ENCODE measurements at regions not wholly inside any gene's neighbourhood (a gene's known extent, or its start where the extent isn't known, plus 50 kb on each side); places are given as distances from the start of the nearest gene placed in this dataset.

DNA sequence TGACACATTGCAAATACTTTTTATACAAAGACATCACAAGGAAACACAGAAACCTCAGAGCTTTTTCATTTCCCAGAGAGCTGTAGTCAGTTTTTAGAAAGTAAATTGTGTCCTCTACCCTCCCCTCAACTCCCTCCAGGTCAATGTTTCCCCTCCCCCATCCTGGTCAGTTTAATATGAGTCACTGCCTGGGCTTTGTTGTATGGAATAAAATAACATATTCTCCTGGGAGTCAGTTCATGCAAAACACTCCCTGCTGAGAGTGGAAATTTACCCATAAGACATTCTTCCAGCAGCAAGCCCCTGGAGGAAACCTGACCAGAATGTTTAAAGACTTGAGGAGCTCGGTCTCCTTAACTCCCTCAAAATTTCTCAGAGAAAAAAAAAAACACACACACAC lies 270.1 kb upstream of the LDB2 start:
- DNase-seq, result no peak

DNA sequence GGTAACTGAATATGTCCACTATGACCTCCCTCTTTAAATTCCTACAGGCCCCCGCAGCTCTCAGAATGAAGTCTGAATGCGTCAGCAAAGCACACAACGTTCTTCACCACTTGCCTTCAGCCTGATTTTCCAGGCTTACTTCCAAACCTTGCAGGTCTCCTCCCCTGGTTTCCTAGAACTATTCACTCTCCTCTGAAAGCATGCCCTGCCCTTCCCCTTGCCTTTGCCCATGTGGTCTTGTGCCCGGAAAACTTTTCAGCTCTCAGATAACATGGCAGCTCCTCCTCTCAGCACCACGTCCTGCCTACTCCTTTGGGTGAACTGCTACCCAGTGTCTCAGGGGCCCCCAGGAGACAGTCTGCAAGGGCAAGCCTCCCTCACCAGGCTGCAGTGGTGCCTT lies 268.5 kb upstream of the LDB2 start:
- no peak for DNase-seq

DNA sequence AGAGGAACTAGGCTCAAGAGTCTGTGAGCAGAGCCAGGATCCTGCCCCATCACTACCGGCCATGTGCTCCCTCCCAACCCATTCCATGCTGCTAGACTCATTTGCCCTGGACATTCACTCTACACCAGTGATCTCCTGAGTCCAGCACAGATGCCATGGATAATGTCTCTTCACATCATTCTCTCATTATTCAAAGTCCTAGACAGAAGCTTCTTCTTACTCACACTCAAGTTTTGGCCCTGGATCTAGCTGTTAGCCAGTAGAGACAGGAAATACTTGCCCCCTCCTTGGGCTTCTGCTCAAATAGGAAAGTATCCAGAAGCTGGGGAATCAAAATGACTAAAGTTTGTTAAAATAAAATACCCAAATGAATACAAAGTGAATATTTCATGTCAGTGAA lies 266.8 kb upstream of the LDB2 start:
- no peak for DNase-seq

DNA sequence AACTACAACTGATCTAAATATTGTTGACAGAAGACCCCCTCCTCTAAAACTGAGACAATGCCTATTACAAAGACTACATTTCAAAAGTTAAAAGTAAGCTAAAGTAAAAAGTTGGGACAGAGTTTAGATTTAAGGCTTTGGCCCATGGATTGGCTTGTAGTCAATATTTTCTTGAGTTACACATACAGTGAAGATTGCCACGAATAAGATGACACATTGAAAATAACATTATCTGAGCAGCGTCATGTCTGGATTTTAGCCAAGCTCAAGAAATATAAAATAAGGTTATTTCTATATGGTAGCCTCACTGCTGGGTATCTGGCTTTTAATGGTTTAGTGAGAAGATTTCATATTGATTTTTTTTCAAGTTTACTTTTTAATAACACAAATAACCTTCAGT lies 266.2 kb upstream of the LDB2 start:
- no peak for DNase-seq

DNA sequence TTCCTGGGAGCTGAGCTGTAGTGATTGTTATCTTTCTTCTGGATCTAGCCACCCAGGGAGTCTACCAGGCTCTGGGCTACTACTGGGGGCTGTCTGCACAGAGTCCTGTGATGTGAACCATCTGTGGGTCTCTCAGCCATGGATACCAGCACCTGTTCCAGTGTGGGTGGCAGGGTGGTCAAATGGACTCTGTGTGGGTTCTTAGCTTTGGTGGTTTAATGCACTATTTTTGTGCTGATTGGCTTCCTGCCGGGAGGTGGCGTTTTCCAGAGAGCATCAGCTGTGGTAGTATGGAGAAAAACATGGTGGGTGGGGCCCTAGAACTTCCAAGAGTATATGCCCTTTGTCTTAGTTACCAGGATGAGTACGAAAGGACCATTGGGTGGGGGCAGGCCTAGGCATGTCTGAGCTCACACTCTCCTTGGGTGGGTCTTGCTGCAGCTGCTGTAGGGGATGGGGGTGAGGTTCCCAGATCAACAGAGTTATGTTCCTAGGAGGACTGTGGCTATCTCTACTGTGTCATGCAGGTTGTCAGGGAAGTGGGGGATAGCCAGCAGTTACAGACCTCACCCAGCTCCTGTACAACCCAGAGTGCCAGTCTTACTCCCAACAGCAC lies 264.8 kb upstream of the LDB2 start:
- no peak for DNase-seq

DNA sequence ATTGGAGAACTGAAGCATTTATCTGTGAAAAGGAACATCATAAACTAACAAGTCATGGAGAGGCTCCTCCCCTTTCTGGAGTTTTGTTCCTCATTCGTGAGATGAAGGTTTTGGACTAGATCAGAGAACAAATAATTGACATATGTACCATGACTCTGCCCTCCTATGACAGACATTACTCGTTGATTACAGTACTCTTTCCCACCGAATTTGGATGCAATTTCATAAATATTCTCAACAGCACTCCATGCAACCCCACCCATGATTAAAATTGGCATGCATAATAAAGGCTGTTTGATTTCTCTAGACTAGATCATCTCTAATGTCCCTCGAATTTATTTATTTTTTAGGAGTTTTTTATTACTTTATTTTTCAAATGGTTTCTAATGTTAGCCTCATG lies 258.9 kb upstream of the LDB2 start:
- DNase-seq, result no peak

DNA sequence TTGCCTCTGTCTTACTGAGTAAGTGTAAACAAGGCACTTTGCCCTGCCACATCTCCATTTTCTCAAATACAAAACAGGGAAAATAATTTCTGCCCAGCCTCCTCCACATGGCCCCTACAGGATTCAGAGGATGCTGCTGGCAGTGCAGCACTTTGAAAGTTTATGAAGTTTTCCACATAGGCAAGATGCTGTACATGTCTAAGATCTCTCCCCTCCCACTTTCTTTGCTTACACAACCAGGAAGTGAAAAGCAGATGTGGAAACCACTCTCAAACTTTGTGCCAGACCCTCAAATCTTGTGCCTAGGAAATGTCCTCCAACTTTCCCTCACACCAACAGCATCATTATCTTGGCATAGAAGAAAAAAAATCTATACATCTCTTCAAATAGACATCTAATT lies 257.0 kb upstream of the LDB2 start:
- DNase-seq, result no peak

DNA sequence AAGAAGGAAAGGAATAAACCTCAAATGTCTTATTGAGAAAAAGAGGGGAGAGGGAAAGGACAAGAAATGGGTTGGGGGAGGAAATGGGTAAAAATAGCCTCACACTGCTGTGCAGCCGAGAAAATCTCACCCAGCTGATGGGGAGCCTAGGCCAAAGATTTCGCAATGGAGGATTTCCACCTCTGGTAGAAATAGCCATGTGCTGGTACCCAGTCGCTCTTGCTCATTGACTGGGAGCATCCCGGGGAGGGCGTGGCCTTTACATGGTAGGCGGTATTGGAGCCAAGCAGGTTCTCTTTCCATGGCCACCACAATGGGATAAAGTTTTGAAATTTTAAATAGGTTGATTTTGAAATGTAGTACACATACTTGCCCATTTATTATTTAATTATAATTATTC lies 255.1 kb upstream of the LDB2 start:
- no peak for DNase-seq

DNA sequence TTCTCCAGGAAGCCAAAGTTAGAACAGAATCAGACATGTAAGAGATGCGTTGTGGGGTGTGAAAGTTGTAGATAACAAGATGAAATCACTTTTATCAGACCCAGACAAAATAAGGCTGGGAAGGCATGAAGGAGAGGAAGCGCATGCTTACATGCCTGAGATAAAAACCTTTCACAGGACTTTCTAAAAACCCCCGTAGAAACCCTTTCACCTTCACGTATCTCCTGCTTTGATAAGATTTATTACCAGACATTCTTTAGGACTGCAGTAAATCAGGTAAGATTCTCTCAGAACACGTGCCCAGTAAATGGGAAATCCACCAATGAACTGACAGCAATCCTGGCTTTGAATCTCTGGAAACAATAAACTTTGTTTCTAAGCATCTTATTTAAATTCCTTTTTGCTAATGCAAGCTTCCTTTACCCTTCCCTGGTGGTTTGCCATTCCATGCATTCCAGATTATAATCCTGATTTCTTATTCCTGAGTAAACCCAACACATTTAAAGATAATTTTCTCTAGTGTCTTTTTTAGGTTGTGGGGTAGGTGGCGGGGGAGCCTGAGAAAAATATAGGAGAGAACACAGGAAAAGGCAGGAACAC lies 254.6 kb upstream of the LDB2 start:
- DNase-seq, result no peak

DNA sequence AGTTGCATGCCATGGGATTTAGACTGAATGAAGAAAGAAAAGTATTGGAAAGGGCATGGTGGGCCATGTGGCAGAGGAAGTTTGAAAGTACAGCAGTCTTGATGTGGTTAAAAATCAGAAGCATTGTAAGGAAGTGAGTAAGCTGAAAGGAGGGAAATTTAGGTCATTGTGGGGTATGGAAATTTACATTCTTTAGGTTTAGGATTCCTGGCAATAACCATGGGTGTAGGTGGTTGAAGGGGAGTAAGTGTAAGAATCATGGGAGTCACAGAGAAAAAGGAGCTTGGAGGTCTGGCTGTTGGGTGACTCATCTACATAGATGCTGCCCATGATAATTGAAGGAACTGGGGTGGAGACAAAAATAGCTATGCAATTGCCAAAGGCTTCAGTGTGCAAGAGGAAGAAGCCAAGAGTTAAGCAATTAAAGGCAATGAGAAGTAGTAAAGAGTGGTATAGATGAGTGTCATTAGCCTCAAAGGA lies 243.8 kb upstream of the LDB2 start:
- no peak for DNase-seq

DNA sequence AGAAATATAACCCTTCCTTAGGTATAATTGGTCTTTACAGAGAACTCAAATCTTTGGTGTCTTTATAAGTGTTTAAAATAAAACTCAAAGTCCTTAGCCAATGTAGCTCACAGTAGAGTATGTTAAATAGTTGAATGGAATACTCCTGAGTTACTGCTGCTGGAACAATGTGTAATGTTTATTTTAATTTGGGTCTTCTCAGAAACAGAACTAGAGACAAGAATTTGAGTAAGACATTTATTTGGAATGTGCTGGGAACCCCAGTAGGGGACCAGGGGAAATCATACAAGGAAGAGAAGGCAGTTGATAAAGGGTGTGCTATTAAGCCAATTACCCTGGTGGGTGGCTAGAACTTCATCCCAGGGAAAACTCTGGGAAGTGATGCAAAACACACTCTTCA lies 240.4 kb upstream of the LDB2 start:
- DNase-seq, result no peak

DNA sequence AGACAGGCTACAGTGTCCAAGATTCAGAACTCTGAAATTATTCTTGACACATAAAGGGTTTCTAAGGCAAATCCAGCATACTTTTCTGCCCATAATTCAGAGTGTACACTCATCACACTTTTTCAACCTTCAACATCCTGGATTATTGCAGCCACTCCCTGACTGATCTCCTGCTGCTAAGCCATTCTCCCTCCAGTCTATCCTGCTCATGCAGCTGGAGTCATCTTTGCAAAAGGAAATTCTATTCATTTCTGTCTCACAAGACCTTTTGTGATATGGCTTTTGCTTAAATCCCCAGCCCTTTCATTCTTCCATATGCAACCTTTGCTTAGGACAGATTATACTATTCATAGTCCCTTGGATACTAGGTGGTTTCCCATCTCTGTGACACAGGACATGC lies 236.1 kb upstream of the LDB2 start:
- DNase-seq, result no peak

DNA sequence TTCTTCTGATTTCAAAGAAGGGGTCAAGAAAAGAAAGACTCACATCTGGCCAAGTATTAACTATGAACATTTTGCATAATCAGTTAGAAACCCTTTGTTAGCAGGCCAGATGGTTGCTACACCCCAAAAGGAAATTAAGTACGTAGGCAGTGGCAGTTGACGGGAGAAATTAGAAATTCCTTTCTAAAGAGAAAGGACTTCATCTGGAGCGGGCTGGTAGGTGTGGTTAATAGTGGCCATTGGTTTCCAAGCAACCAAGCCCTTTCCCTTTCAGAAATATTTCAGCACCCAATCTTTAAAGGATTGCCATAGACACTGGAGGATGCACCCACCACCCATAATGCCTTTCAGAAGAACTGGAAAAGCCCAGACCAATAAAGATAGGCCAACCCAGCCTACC lies 235.7 kb upstream of the LDB2 start:
- DNase-seq, result no peak

DNA sequence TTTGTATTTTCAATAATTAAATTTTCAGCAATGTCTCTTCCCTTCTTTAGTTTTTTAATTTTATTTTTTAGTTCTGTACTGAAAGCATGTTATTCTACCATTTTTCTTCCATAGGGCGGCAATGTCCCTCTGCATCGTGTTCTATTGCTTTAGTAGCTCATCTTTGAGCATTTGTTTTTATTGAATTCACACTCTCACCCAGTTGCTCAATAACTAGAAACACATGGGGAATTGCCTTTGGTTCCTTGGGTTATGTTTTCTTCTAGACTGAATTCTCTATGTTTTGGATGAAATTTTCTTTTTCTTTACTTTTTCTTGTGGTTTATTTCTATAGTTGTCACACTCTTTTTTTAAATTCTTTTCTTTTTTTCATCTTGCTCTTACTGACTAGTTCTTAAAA lies 233.8 kb upstream of the LDB2 start:
- no peak for DNase-seq

DNA sequence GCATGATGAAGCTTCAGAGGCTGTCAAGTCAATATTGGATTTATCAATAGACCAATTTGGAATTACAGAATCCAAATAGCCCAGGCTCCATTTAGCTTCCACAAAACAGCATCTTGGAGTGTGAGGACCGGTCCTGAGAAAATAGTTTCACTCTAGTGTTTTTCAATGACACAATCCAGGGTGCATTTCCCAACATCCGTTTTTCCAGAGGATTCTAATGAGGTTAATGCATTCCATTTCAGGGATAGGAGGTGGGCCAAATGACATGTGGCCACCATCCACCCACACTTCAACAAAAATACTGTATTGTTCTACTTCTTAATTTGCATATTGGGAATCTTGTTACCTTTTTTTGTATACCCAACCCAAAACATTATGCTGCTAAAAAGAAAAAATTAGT lies 229.8 kb upstream of the LDB2 start:
- no peak for DNase-seq

DNA sequence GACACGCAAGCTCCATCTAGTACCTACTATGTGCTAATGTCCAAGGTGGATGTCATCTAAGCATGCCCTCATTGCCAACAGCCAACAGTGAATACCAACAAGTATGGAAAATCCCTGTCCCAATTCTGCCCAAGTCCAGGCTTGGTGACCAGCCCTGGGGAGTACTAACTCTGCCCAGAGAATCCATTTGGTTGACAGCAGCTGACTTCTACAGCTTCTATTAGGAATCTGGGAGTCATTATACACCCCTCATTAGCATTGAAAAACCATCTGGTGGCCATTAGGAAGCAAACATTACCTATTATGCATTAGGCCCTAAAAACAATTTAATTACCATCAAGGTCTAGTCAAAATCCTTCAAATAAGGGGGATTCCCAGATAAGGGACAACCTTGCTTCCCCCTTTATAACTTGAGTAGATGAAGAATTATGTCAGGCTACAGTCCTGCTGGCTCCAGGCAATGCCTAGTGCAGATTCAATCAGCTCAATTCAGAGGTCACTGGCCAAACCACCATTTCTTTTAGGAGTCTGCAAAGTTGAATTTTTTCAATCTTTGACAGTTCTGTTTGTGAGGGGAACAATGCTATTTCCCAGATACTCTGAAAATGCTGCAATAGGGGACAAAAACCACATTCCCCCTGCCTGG lies 228.0 kb upstream of the LDB2 start:
- no peak for DNase-seq

DNA sequence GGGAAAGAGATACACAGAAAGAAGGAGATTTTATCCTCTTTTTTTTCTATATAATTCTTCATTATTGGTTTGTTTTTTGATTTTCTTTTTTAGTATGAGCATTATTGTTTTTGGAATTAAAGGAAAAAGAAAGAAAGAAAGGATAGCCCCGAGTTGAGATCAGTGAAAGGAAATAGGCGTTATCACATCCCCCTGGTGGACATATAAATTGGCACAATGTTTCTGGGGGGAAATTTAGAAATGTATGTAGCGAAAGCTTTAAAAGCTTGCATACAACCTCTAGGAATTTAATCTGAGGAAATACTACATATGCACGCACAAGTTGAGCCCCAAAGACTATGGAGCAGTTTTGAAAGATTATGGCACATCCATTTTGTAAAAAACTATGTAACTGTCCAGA lies 226.3 kb upstream of the LDB2 start:
- DNase-seq, result no peak

DNA sequence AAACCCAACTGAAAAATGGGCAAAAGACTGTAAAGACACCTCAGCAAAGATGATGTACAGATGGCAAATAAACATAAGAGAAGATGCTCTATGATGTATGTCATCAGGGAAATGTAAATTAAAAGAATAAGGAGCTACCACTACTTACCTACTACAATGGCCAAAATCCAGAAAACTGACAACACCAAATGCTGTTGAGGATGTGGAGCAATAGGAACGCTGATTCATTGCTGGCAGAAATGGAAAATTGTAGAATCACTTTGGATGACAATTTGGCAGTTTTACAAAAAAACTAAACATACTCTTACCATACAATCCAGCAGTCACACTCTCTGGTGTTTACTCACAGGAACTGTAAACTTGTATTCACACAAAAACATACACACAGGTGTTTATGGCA lies 222.3 kb upstream of the LDB2 start:
- DNase-seq, result no peak

DNA sequence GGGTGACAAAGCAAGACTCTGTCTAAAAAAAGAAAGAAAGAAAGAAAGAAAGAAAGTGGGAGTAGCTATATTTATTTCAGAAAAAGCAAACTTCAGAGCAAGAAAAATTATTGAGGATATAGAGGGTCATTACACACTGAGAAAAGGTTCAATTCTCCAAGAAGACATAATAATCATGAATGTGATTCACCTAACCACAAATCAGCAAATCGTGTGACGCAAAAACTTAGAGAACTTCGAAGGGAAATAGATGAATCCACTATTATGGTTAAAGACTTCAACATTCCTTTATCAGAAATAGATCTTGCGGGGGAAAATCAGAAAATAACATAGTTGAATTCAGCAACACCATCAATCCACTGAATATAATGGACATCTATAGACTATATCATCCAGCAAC lies 219.3 kb upstream of the LDB2 start:
- DNase-seq, result no peak

DNA sequence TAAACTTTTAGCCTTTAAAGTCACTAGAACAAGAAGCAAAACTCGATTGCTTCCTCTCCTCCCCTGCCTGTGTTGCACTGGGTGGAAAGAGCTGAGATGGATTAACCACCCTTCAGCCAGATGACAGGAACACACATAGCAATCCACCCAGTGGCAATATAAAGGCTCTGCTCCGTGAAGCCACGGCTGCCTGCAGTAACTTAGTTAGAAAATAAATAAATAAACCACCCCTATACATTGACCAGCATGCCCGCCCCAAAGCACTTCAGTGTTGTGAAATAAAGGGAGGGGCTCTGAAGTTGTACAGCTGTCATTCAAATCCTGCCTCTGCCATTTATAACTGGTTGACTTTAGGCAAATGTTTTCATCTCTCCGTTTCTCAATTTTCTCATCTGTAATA lies 217.1 kb upstream of the LDB2 start:
- DNase-seq, result no peak

DNA sequence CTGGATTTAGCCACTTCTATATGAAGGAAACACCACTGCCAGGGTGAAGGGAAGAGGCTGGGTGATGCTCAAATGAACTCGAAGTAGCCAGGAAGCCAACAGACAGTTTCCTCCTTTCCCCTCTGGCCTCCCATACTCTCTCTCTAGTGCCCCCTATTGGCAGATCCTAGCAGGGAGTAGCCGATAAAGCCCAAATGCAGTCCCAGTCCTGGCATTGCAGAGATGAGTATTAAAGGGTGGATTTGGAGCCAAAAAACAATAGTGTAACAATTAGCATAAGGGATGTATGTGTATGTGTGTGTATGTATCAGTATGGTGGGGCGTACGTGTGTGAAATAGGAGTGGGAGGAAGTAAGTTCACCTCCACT lies 213.8 kb upstream of the LDB2 start:
- no peak for DNase-seq

DNA sequence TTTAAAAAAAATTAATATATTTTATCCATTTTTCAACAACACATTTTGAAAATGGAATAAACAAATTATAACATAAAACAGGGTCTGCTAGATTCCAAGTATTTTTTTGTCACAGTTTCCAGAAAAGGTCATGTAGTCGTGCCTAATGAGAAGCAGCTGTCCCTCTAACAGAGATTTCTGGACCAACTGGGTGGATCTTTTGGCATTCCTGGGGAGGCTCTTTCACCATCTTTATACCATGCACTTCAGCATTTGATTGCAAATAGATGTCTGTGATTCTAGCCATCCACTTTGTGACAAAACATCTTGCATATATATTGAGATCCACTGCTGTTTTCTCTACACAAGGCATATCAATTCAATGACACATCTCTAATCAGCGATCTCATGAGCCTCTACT lies 210.7 kb upstream of the LDB2 start:
- DNase-seq, result no peak

DNA sequence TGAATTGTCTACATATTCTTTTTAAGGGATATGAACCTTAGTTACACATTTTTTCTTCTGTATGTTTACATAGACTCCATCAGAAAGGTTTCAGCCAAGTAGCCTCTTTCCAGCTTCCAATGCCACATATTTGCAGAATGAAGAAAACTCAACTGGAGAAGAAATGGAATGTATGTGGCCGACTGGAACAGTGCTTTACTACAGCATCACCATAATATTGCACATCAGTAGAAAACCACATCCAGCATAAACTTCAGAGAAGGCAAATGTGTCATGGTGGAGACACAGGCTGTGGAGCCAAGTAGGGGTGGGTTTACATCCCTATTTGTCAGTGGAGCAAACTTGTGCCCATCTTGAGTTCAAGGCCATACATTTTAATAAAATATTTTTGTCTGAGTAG lies 204.8 kb upstream of the LDB2 start:
- no peak for DNase-seq

DNA sequence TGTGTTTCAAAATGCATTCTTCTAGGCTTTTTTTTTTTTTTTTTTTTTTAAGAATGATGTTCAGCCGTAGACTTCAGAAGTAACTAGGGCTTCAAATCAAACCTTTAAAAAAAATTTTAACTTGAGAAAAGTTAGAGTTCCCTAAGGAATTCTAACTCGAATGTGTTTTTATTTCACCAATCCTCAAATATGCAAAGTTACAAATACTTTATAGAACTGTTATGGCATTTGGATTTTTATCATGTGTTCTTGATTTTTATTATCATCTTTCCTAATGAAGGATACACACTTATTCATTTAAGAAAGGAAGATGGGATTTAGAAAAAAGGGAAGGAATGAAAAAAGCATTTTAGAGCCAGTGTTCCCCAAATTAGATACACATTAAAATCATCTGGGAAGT lies 200.6 kb upstream of the LDB2 start:
- no peak for DNase-seq

DNA sequence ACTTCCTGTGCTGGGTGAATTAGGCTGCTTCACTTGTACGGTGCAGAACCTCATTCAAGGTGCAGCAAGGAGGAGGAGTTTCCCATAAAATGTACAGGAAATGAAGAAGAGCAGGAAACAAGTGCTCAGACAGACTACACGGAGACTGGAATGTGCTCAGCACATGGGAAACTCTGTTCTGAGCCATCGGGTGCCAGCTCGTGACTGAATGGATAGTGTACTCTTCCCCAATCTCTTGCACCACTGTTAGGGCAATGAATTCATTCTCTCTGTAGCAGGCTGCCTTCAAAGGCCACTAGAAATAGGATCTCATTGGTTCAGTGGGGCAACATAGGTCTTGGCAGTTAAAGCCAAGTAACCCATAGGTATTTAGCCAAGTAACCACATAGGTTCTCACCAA lies 200.0 kb upstream of the LDB2 start:
- DNase-seq, result no peak
